Testis (tissue), 2 donors: ENCODE measurements at regions not wholly inside any gene's neighbourhood (a gene's known extent, or its start where the extent isn't known, plus 50 kb on each side); places are given as distances from the start of the nearest gene placed in this dataset.

Source experiments
- DNase-seq: peaks from one replicate; pipeline ENCODE4 v3.0.0-alpha.2; 2019
- H3K27ac ChIP-seq, 2 donors: fragments of 200-600 bp; sonication (generic); one replicate each; pipeline ENCODE4 v1.5.1; 2019
- H3K27me3 ChIP-seq: fragments of 200-600 bp; sonication (generic); one replicate; pipeline ENCODE4 v1.5.1; 2019
- H3K36me3 ChIP-seq: fragments of 200-600 bp; sonication (generic); one replicate; pipeline ENCODE4 v1.5.1; 2017; ENCODE audit warnings: low read depth; ENCODE audit errors: missing control alignments
- H3K4me1 ChIP-seq: fragments of 200-600 bp; sonication (generic); one replicate; pipeline ENCODE4 v1.5.1; 2019
- H3K4me3 ChIP-seq, 2 donors: fragments of 200-600 bp; sonication (generic); one replicate each; pipeline ENCODE4 v1.5.1; 2017 to 2019
- H3K9me3 ChIP-seq: fragments of 200-600 bp; sonication (generic); one replicate; pipeline ENCODE4 v1.5.1; 2017
- POLR2A ChIP-seq: fragments of 450-650 bp; IDR thresholded peaks from one replicate; pipeline ENCODE4 v1.6.1; 2017; ENCODE audit warnings: antibody characterized with exemption, mild to moderate bottlenecking, moderate library complexity
- WGBS, 2 donors: methylation state at CpG; one replicate each; pipeline ENCODE4 v1.1.5; 2018; 5-methylcytosine and 5-hydroxymethylcytosine counted together
- intact Hi-C: fragments of 100-400 bp; cut with DNase I; formaldehyde crosslinking; loops from one replicate; pipeline ENCODE4 v1.15.1; 2023; ENCODE audit warnings: low total_unique reads
- TF ChIP-seq, protein P1 (sequence below), 3 experiments: fragments of 450-650 bp in 2 of 3; fragments of 200-600 bp in 1 of 3; sonication (generic) in 1 of 3; IDR thresholded peaks; one replicate each; pipeline ENCODE4 v1.5.1; 2016 to 2019; ENCODE audit warnings: antibody characterized with exemption in 3 of 3, mild to moderate bottlenecking in 2 of 3, moderate library complexity in 1 of 3

- H3K36me3 ChIP-seq, result no peaks in the 10 kb centered on the region
- H3K4me1 ChIP-seq, result no peaks in the 10 kb centered on the region
- no peaks in the 10 kb centered on the region for H3K27me3 ChIP-seq
- 74 to 85% methylated on average over 6 of the region's 6 CpGs for WGBS, 2 donors
- no peak overlapping the region for H3K27ac ChIP-seq
- no peak for DNase-seq
- no peaks in the 10 kb centered on the region for H3K9me3 ChIP-seq
- TF ChIP-seq, protein P1, sequence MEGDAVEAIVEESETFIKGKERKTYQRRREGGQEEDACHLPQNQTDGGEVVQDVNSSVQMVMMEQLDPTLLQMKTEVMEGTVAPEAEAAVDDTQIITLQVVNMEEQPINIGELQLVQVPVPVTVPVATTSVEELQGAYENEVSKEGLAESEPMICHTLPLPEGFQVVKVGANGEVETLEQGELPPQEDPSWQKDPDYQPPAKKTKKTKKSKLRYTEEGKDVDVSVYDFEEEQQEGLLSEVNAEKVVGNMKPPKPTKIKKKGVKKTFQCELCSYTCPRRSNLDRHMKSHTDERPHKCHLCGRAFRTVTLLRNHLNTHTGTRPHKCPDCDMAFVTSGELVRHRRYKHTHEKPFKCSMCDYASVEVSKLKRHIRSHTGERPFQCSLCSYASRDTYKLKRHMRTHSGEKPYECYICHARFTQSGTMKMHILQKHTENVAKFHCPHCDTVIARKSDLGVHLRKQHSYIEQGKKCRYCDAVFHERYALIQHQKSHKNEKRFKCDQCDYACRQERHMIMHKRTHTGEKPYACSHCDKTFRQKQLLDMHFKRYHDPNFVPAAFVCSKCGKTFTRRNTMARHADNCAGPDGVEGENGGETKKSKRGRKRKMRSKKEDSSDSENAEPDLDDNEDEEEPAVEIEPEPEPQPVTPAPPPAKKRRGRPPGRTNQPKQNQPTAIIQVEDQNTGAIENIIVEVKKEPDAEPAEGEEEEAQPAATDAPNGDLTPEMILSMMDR (IDR thresholded peaks at IDR 0.05), result no peak
- no peak for TF ChIP-seq POLR2A
- intact Hi-C loops, result no loop called here
- peak overlapping the region in 1 of 2 donors; percentile 5 for H3K4me3 ChIP-seq
Observed at GRCh38 chr12:116482859-116483258, 76.3 kb upstream of the MAP1LC3B2 start.

GRCh38 chr12:116483959-116484750 lies 75.0 kb upstream of the MAP1LC3B2 start:
- no peak for TF ChIP-seq POLR2A
- TF ChIP-seq, protein P1 (IDR thresholded peaks at IDR 0.05), result no peak
- WGBS, 2 donors, result 38 to 51% methylated on average over 19 of the region's 19 CpGs
- H3K27ac ChIP-seq, result no peak overlapping the region
- no peaks in the 10 kb centered on the region for H3K4me1 ChIP-seq
- H3K4me3 ChIP-seq, result no peak overlapping the region
- no peaks in the 10 kb centered on the region for H3K36me3 ChIP-seq
- no peaks in the 10 kb centered on the region for H3K9me3 ChIP-seq
- intact Hi-C loops, result no loop called here
- H3K27me3 ChIP-seq, result no peaks in the 10 kb centered on the region
- DNase-seq, result peak; percentile 52

GRCh38 chr12:116484807-116485206 lies 74.4 kb upstream of the MAP1LC3B2 start:
- Histone ChIP-seq H3K27me3 (no peaks in the 10 kb centered on the region), H3K36me3 (no peaks in the 10 kb centered on the region), H3K4me1 (no peaks in the 10 kb centered on the region), H3K9me3 (no peaks in the 10 kb centered on the region), H3K27ac (no peak overlapping the region), H3K4me3 (no peak overlapping the region)
- no peak for TF ChIP-seq POLR2A
- TF ChIP-seq, protein P1 (IDR thresholded peaks at IDR 0.05), result no peak
- WGBS, 2 donors, result 41 to 42% methylated on average over 5 of the region's 5 CpGs
- intact Hi-C loops, result no loop called here
- DNase-seq, result peak; percentile 80

DNA sequence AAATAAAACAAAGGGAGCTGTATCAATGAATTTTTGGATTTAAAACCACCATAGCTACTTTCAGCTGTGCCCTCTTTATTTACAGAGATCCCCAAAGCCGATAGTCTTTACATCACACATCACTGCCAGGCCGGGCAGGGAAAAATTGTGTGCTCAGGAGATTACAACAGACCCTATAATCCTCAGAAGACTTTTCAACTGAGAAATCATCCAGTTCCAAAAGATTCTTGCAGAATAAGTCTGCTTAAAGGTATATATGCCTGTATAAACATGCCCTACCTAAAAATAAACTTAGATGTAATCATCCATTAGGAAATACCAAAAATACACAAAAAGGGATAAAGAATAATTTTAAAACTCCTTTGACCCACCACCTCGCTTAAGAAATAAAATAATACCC lies 70.1 kb upstream of the MAP1LC3B2 start:
- no peak for TF ChIP-seq POLR2A
- TF ChIP-seq, protein P1 (IDR thresholded peaks at IDR 0.05), result no peak
- H3K4me1 ChIP-seq, result no peaks in the 10 kb centered on the region
- WGBS, 2 donors, result 88 to 93% methylated on average over 3 of the region's 3 CpGs
- no peak overlapping the region for H3K4me3 ChIP-seq
- H3K27me3 ChIP-seq, result no peaks in the 10 kb centered on the region
- H3K36me3 ChIP-seq, result no peaks in the 10 kb centered on the region
- H3K9me3 ChIP-seq, result no peaks in the 10 kb centered on the region
- no peak overlapping the region for H3K27ac ChIP-seq
- intact Hi-C loops, result no loop called here
- no peak for DNase-seq

GRCh38 chr12:116490471-116490870 lies 68.7 kb upstream of the MAP1LC3B2 start:
- DNase-seq, result no peak

More at GRCh38 chr12:116490471-116490870, 68.7 kb upstream of the MAP1LC3B2 start:
- H3K4me1 ChIP-seq, result no peaks in the 10 kb centered on the region
- intact Hi-C loops, result no loop called here
- WGBS, 2 donors, result 88 to 92% methylated on average over 2 of the region's 2 CpGs
- TF ChIP-seq, protein P1 (IDR thresholded peaks at IDR 0.05), result no peak
- no peak for TF ChIP-seq POLR2A
- no peaks in the 10 kb centered on the region for H3K27me3 ChIP-seq
- H3K36me3 ChIP-seq, result no peaks in the 10 kb centered on the region
- no peaks in the 10 kb centered on the region for H3K9me3 ChIP-seq
- H3K27ac ChIP-seq, result no peak overlapping the region
- H3K4me3 ChIP-seq, result no peak overlapping the region
